ENCODE measurements at regions not wholly inside any gene's neighbourhood (a gene's known extent, or its start where the extent isn't known, plus 50 kb on each side); places are given as distances from the start of the nearest gene placed in this dataset.

DNA sequence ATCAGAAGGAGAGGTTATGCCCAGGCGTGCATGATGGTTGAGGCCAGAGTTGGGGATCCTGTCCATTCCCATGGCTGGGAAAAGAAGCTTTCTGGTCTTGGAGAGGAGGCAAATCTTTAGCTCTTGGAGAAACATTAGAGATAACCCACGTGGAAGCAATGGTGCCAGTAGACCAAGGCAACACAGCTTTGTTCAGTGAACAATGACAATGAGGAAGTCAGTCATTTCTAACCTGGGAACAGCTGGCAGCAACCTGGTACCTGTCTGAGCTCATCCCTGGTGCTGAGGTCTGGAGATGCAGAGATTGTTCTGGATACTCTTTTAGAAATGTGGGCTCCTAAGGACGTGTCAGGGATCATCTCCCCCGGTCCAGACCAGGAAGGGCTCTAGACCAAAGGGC lies 76.7 kb upstream of the PAX1 start:
- no peaks in the 10 kb centered on the region for H3K4me1 ChIP-seq (ENCODE audit: control insufficient read depth, low read depth, low read length)
- H3K36me3 ChIP-seq (ENCODE audit: control insufficient read depth, insufficient read depth, low read length): no peaks in the 10 kb centered on the region
- no peak overlapping the region for H3K23ac ChIP-seq (ENCODE audit: low read length)
- no peak overlapping the region for H2AK5ac ChIP-seq (ENCODE audit: low read length)
- WGBS (ENCODE audit: extremely low coverage, insufficient coverage, low lambda C conversion rate): no CpG with 5 or more reads among the region's 4 CpGs
- H3K18ac ChIP-seq (ENCODE audit: low read length): no peak overlapping the region
- H2BK120ac ChIP-seq (ENCODE audit: low read depth, low read length): no peak overlapping the region
- no peak overlapping the region for H3K9ac ChIP-seq (ENCODE audit: low read length)
- no peak overlapping the region for H4K8ac ChIP-seq (ENCODE audit: low read depth, low read length)
- no peaks in the 10 kb centered on the region for H3K27me3 ChIP-seq (ENCODE audit: insufficient read depth, low read length, poor library complexity)
- no peak overlapping the region for H4K5ac ChIP-seq (ENCODE audit: low read length)
- no peak overlapping the region for H3K56ac ChIP-seq (ENCODE audit: low read length)
- H3K79me1 ChIP-seq (ENCODE audit: low read length): no peaks in the 10 kb centered on the region
- H3K4ac ChIP-seq (ENCODE audit: low read depth, low read length): no peak overlapping the region
- no peak overlapping the region for H2BK15ac ChIP-seq (replicated peaks; ENCODE audit: low read depth)
- H3K79me2 ChIP-seq (ENCODE audit: control insufficient read depth, insufficient read depth, low read length): no peaks in the 10 kb centered on the region
- no peak overlapping the region for H3K27ac ChIP-seq (ENCODE audit: low read depth, low read length)
- H3K4me3 ChIP-seq (ENCODE audit: low read length): no peak overlapping the region
- DNase-seq: no peak
- H2BK5ac ChIP-seq (ENCODE audit: low read length): no peak overlapping the region
- no peak overlapping the region for H3K4me2 ChIP-seq (ENCODE audit: low read length)

DNA sequence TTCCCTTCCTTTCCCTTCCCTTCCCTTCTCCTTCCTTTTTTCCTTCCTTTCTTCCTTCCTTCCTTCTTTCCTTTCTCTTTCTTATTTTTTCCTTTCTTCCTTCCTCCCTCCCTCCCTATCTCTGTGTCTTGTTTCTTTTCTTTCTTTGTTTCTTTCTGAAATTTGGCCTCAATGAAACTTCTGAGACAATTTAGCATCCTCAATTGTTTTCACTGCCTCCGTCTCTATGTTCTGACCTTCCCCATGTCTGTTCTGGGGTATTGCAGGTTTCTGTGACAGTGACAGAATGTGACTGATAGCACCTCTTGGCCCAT lies 81.7 kb upstream of the PAX1 start:
- H3K56ac ChIP-seq (ENCODE audit: low read length): no peak overlapping the region
- no peak overlapping the region for H3K9ac ChIP-seq (ENCODE audit: low read length)
- no peaks in the 10 kb centered on the region for H3K79me1 ChIP-seq (ENCODE audit: low read length)
- H3K36me3 ChIP-seq (ENCODE audit: control insufficient read depth, insufficient read depth, low read length): no peaks in the 10 kb centered on the region
- H2BK120ac ChIP-seq (ENCODE audit: low read depth, low read length): no peak overlapping the region
- H3K18ac ChIP-seq (ENCODE audit: low read length): no peak overlapping the region
- no peak overlapping the region for H2BK5ac ChIP-seq (ENCODE audit: low read length)
- H2AK5ac ChIP-seq (ENCODE audit: low read length): no peak overlapping the region
- H3K4ac ChIP-seq (ENCODE audit: low read depth, low read length): no peak overlapping the region
- no peaks in the 10 kb centered on the region for H3K79me2 ChIP-seq (ENCODE audit: control insufficient read depth, insufficient read depth, low read length)
- DNase-seq: no peak
- no peak overlapping the region for H4K8ac ChIP-seq (ENCODE audit: low read depth, low read length)
- H3K27me3 ChIP-seq (ENCODE audit: insufficient read depth, low read length, poor library complexity): no peaks in the 10 kb centered on the region
- H4K5ac ChIP-seq (ENCODE audit: low read length): no peak overlapping the region
- H3K4me1 ChIP-seq (ENCODE audit: control insufficient read depth, low read depth, low read length): no peaks in the 10 kb centered on the region
- WGBS (ENCODE audit: extremely low coverage, insufficient coverage, low lambda C conversion rate): no CpG with 5 or more reads among the region's 1 CpG
- no peak overlapping the region for H3K4me3 ChIP-seq (ENCODE audit: low read length)
- H2BK15ac ChIP-seq (replicated peaks; ENCODE audit: low read depth): no peak overlapping the region
- no peak overlapping the region for H3K4me2 ChIP-seq (ENCODE audit: low read length)
- H3K23ac ChIP-seq (ENCODE audit: low read length): no peak overlapping the region
- H3K27ac ChIP-seq (ENCODE audit: low read depth, low read length): no peak overlapping the region

DNA sequence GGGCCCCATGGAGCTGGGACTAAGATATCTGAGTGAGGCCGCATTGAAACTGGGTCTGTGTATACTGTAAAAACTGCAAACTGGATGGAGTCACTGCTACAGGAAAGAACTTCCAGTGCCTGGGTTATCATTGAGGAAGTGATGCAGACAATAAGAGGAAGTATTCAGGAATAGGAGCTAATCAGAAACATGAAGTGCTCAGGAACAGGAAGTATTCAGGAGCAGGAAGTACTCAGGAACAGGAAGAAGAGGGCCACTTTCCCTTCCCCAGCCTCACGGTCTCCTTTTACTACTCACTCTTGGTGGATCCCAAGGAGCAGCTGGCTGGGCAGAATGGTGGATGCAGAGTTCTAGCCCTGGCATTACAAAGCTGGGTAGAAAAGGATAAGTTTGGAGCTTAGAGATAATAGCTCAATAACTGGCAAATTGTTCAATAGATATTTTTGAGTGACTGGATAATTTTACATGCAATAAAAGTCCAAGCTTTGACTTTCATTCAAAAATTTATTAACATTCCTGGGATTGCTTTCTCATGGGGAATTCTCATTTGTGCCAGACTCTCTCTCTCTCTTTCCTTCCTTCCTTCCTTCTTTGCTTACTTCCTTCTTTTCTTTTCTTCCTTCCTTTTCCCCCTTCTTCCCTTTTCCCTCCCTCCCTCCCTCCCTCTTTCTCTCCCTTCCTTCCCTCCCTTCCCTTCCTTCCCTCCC lies 82.2 kb upstream of the PAX1 start:
- Histone ChIP-seq H4K8ac (ENCODE audit: low read depth, low read length) (no peak overlapping the region), H3K9ac (ENCODE audit: low read length) (no peak overlapping the region), H3K27ac (ENCODE audit: low read depth, low read length) (no peak overlapping the region), H3K79me2 (ENCODE audit: control insufficient read depth, insufficient read depth, low read length) (no peaks in the 10 kb centered on the region), H3K23ac (ENCODE audit: low read length) (no peak overlapping the region), H3K4me1 (ENCODE audit: control insufficient read depth, low read depth, low read length) (no peaks in the 10 kb centered on the region), H2BK15ac (replicated peaks; ENCODE audit: low read depth) (no peak overlapping the region), H3K56ac (ENCODE audit: low read length) (no peak overlapping the region), H3K79me1 (ENCODE audit: low read length) (no peaks in the 10 kb centered on the region), H2AK5ac (ENCODE audit: low read length) (no peak overlapping the region), H3K27me3 (ENCODE audit: insufficient read depth, low read length, poor library complexity) (no peaks in the 10 kb centered on the region), H2BK5ac (ENCODE audit: low read length) (no peak overlapping the region), H3K36me3 (ENCODE audit: control insufficient read depth, insufficient read depth, low read length) (no peaks in the 10 kb centered on the region), H3K4me3 (ENCODE audit: low read length) (no peak overlapping the region), H3K4me2 (ENCODE audit: low read length) (no peak overlapping the region), H3K4ac (ENCODE audit: low read depth, low read length) (no peak overlapping the region), H3K18ac (ENCODE audit: low read length) (no peak overlapping the region), H2BK120ac (ENCODE audit: low read depth, low read length) (no peak overlapping the region), H4K5ac (ENCODE audit: low read length) (no peak overlapping the region)
- WGBS (ENCODE audit: extremely low coverage, insufficient coverage, low lambda C conversion rate): no CpG with 5 or more reads among the region's 2 CpGs
- DNase-seq: no peak

DNA sequence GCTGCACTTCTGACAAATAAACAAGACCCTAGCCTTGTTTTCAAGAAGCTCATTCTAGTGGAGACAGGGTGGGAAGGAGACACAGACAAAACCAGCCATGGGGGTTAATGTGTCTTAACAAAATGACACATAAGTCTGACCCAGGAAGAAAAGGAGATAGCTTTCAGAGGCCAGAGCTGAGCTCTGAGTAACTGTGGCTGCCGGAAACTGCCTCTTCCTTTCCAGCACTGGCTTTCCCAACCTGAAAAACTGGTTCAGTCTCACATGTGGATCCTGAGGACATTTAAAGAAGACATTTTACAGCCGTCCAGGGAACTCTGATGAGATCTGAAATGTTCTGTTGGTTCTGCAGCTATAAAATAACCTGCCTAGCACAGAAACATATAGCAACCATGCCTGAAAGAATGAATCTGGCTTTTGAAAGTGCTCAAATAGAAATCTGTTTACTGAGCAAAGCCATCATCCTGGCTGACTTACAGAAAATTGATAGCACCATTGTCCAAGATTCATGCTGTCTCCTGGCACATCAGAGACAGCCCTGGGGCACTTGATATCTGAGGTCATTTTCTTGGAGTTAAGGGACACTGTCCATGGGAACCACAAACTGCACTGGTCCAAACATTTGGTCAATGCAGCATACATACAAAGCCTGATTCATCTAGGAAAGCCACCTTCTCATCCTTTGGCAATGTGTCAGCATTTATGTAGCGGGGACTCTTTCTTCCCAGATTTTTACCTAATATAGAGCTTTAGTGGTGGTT lies 83.2 kb upstream of the PAX1 start:
- Histone ChIP-seq H3K27ac (ENCODE audit: low read depth, low read length) (no peak overlapping the region), H3K56ac (ENCODE audit: low read length) (no peak overlapping the region), H2BK120ac (ENCODE audit: low read depth, low read length) (no peak overlapping the region), H3K23ac (ENCODE audit: low read length) (no peak overlapping the region), H3K4me1 (ENCODE audit: control insufficient read depth, low read depth, low read length) (no peaks in the 10 kb centered on the region), H2BK15ac (replicated peaks; ENCODE audit: low read depth) (no peak overlapping the region), H3K4me2 (ENCODE audit: low read length) (no peak overlapping the region), H3K79me2 (ENCODE audit: control insufficient read depth, insufficient read depth, low read length) (no peaks in the 10 kb centered on the region), H2AK5ac (ENCODE audit: low read length) (no peak overlapping the region), H3K4me3 (ENCODE audit: low read length) (no peak overlapping the region), H4K5ac (ENCODE audit: low read length) (no peak overlapping the region), H2BK5ac (ENCODE audit: low read length) (no peak overlapping the region), H3K9ac (ENCODE audit: low read length) (no peak overlapping the region), H4K8ac (ENCODE audit: low read depth, low read length) (no peak overlapping the region), H3K79me1 (ENCODE audit: low read length) (no peaks in the 10 kb centered on the region), H3K18ac (ENCODE audit: low read length) (no peak overlapping the region), H3K27me3 (ENCODE audit: insufficient read depth, low read length, poor library complexity) (no peaks in the 10 kb centered on the region), H3K4ac (ENCODE audit: low read depth, low read length) (no peak overlapping the region), H3K36me3 (ENCODE audit: control insufficient read depth, insufficient read depth, low read length) (no peaks in the 10 kb centered on the region)
- WGBS (ENCODE audit: extremely low coverage, insufficient coverage, low lambda C conversion rate): no CpG with 5 or more reads among the region's 3 CpGs
- DNase-seq: no peak

DNA sequence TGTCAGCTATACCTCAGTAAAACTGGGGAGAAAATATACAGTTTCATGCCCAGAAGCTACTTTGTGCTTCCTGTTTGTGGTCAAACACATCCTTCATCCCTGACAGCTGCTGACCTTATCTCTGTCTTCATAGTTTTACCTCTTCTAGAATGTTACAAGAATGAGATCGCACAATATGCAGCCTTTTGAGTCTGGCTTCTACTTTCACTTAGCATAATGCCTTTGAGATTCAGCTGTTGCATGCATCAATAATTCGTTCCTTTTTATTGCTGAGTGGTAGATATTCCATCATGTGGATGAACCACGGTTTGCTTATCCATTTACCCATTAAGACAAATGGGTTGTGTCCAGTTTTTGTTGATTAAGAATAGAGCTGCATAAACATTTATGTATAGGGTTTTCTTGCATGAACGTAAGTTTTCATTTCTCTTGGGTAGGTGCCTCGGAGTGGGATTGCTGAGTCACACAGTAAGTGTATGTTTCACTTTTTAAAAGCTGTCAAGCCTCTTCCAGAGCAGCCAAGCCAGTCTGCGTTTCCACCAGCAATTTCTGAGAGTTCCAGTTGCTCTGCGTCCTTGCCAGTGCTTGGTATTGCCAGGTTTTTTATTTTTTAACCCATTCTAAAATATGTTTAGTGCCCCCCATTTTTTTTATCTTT lies 86.6 kb upstream of the PAX1 start:
- H3K79me2 ChIP-seq (ENCODE audit: control insufficient read depth, insufficient read depth, low read length): no peaks in the 10 kb centered on the region
- H3K23ac ChIP-seq (ENCODE audit: low read length): no peak overlapping the region
- no peaks in the 10 kb centered on the region for H3K36me3 ChIP-seq (ENCODE audit: control insufficient read depth, insufficient read depth, low read length)
- DNase-seq: no peak
- no peak overlapping the region for H3K9ac ChIP-seq (ENCODE audit: low read length)
- H4K8ac ChIP-seq (ENCODE audit: low read depth, low read length): no peak overlapping the region
- no peak overlapping the region for H2BK5ac ChIP-seq (ENCODE audit: low read length)
- no peaks in the 10 kb centered on the region for H3K4me1 ChIP-seq (ENCODE audit: control insufficient read depth, low read depth, low read length)
- no peak overlapping the region for H2BK120ac ChIP-seq (ENCODE audit: low read depth, low read length)
- H3K4ac ChIP-seq (ENCODE audit: low read depth, low read length): no peak overlapping the region
- H3K27me3 ChIP-seq (ENCODE audit: insufficient read depth, low read length, poor library complexity): no peaks in the 10 kb centered on the region
- H4K5ac ChIP-seq (ENCODE audit: low read length): no peak overlapping the region
- H3K4me2 ChIP-seq (ENCODE audit: low read length): no peak overlapping the region
- no peaks in the 10 kb centered on the region for H3K79me1 ChIP-seq (ENCODE audit: low read length)
- H3K4me3 ChIP-seq (ENCODE audit: low read length): no peak overlapping the region
- no peak overlapping the region for H2AK5ac ChIP-seq (ENCODE audit: low read length)
- H3K27ac ChIP-seq (ENCODE audit: low read depth, low read length): no peak overlapping the region
- no peak overlapping the region for H2BK15ac ChIP-seq (replicated peaks; ENCODE audit: low read depth)
- no peak overlapping the region for H3K56ac ChIP-seq (ENCODE audit: low read length)
- no peak overlapping the region for H3K18ac ChIP-seq (ENCODE audit: low read length)
- no CpG with 5 or more reads among the region's 7 CpGs for WGBS (ENCODE audit: extremely low coverage, insufficient coverage, low lambda C conversion rate)

Data from mesendoderm (in vitro differentiated cells).